Globus pallidus (tissue), 1 donor: ENCODE measurements at regions not wholly inside any gene's neighbourhood (a gene's known extent, or its start where the extent isn't known, plus 50 kb on each side); places are given as distances from the start of the nearest gene placed in this dataset.
A peak's percentile ranks its signal among the peaks of the same experiment; 100 is the strongest.
"Not testable (repeated sequence)": the region's sequence is repeated elsewhere in the genome, so short reads cannot be mapped to it uniquely, and the experiment has no call there.

Source experiments
- DNase-seq: peaks from one replicate; pipeline ENCODE4 v3.0.0-alpha.2; 2015; ENCODE audit warnings: low spot score

GRCh38 chr1:213531369-213532310 is 456.1 kb upstream of the PROX1 start:
- DNase-seq, result no peak

DNA sequence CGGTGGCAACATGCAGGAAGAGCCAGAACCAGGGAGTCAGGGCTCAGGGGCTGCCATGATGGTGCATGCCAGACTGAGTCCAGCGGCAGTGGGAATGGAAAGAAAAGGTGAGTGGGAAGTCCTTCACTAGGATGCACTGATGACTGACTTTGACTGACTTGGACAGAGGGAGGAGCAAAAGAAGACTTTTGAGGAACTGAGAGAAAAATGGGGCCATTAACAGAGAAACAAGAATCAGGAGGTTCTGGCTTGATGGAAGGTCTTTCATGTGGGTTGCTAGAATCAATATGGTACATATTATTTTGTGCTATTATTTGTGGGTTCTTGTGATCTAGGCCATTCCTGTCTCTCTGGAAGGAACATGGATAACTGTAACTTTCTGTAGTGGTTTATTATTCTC is 454.6 kb upstream of the PROX1 start:
- no peak for DNase-seq

- no peak for DNase-seq
These were observed 452.1 kb upstream of the PROX1 start for GRCh38 chr1:213535679-213536078.

DNA sequence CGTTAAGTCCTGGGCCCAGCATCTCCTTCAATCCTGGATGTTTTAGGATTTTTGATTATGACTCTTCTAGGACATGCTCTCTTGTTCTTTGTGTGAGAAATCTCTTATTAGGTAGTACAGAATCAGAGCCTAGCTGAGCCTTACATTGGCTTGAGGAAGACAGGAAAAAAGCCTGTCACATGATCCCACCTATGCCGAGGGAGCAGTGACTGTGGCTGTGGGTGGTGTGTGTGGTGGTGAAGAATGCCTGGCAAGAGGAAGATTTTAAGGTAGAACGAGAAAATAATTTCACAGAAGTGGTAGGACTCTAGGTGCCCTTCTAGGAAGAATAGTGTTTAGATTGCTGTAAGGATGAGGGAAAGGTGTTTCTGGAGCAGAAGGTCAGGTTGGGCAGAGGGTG is 449.5 kb upstream of the PROX1 start:
- DNase-seq, result no peak

- DNase-seq, result no peak
These were observed 448.3 kb upstream of the PROX1 start for GRCh38 chr1:213539464-213539863.

DNA sequence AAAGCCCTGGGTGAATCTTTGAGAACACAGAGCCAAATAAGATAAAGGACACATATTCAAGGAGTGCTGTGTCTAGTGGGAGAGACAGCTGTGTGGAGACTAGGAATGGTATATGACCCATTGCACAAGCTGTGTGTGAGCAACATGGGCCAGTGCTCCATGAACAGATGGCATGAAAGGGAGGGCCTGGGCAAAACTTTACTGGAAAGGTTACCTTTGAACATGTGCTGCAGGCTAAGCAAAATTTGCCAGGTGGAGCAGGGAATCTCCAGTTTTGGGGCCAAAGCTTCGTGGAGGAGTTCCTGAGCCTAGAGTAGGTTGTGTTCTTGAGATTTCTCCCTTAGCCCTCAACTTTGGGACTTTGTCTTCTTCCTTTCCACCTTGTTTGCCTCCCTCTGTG is 446.1 kb upstream of the PROX1 start:
- DNase-seq, result no peak

DNA sequence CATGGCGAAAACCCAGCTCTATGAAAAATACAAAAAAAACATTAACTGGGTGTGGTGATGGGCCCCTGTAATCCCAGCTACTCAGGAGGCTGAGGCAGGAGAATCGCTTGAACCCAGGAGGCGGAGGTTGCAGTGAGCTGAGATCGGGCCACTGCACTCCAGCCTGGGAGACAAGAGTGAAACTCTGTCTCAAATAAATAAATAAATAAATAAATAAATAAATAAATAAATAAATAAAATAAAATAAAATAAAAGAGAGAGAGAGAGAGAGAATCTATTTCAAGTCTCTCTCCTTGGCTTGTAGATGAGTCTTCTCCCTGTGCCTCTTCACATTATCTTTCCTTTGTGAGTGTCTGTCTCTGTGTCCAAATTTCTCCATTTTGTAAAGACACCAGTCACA is 442.6 kb upstream of the PROX1 start:
- not testable (repeated sequence) for DNase-seq

GRCh38 chr1:213549982-213550381 is 437.8 kb upstream of the PROX1 start:
- DNase-seq, result no peak

DNA sequence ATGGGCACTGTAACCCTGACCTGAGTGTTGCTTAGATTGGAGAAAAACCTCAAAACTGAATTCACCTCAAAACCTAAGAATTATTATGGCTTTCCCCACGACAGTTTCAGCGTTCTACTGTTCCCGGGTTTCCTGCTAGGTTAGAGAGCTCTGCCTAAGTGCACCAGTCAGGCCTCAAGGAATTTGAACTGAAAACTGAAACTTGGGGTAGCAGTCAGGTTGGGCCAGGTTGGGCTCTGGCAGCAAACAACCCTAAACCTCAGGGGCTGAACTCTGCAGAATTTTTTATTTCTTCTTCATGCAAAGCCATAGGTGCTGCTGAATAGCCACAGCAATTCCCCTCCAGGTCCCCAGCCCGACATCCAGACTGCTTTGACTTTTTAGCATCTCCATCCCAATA is 437.0 kb upstream of the PROX1 start:
- DNase-seq, result no peak

DNA sequence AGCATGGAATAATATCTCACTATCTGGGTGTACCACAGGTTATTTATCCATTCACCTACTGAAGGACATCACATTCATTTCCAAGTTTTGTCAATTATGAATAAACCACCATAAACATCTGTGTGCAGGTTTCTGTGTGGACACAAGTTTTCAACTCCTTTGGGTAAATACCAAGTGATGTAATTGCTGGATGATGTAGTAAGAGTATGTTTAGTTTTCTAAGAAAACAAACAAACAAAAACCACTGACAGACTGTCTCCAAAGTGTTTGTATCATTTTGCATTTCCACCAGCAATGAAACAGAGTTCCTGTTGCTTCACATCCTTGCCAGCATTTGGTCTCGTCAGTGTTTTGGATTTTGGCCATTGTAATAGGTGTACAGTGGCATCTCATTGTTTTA is 435.7 kb upstream of the PROX1 start:
- no peak for DNase-seq

- no peak for DNase-seq
These were observed 427.5 kb upstream of the PROX1 start for GRCh38 chr1:213560226-213560625.

- no peak for DNase-seq
These were observed 425.9 kb upstream of the PROX1 start for GRCh38 chr1:213561870-213562269.

DNA sequence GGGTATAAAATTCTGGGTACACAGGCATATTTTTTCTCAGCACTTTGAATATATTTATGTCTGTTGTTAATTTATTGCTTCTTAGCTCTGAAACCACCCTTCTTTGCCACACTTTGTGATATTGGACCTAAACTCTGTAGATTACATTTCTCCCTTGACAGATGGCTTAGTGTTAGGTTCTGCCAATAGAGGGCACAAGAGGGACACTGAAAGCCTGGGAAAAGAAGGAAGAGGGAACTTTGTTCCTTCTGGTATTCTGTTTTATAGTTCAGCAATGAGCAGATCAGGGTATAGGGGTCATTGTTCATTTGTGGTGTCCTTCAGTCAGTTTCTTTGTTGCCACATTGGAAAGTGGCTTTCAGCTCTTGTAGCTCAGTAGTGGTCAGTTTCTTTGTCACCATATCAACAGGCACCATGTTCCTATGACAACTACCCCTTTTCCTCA is 423.5 kb upstream of the PROX1 start:
- peak; percentile 5 for DNase-seq

- no peak for DNase-seq
These were observed 418.6 kb upstream of the PROX1 start for GRCh38 chr1:213568929-213569815.

- DNase-seq, result no peak
These were observed 418.0 kb upstream of the PROX1 start for GRCh38 chr1:213569816-213570150.

DNA sequence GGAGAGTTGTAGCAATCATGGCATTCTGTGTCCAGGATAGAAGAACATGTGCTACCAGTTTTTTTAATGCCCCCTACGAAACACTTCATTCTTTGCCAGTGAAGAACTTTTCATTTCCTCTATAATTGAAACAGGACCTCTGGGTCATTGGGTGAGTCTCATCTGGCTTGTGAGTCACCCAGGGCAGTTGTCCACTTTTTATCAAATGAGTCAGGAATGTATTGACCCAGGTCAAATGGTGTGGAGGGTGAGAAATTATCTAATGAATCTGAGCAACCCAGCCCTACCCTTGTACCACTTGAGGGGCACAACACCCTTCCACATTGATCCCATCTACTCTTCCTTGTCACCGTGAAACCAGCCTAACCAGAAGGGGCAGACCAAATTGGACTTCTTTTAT is 417.3 kb upstream of the PROX1 start:
- no peak for DNase-seq

DNA sequence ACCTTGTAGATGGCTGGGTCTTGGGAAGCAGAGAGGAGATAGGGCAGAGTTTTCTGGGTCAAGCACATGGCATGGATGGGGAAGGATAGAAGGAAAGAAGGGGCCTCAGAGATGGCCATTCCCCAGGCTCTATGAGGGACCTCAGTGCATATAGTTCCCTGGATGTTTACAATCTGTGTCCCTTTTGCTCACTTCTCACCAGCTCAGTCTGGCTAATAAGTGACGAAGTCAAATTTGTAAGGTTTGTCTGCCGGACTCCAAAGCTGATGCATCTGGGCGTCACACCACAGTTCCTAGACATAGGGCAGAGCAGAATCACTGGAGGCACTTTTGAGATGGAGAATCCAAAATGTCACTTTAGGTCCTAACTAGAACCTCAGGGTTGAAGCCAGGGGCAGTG is 416.4 kb upstream of the PROX1 start:
- no peak for DNase-seq

GRCh38 chr1:213571843-213572242 is 415.9 kb upstream of the PROX1 start:
- no peak for DNase-seq

DNA sequence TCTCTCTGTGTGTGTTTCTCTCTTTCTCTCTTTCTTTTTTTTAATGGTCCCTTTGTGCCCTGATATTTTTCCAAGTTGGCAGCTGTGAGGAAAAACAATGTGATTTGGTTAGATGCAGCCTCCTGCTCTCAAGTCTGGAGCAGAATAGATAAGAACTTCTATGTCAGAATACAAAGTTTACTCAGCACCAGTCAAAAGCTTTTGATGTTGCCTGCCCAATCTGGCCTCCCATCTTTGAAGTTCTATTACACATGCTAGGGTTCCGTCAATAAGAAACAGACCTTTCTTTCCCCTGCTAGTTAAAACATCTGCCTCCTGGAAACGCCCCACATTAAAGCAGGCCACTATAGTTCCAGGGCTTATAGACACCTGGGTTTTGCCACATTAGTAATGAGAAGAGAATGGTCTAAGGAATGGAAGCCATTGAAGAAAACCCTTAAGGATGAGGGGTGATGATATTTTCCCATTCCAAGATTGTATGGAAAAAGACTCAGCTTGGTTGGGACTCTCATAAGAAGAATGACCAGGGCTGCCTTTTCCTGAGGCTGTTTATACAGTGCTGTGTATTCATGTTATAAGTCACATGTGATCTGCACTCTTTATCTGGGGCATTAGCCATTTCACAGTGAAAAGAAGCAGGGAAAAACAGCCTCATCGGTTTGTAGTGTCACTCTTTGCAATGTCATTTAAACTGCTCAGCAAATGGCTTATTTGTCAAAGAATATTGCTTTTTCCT is 414.7 kb upstream of the PROX1 start:
- no peak for DNase-seq

GRCh38 chr1:213573648-213574009 is 414.1 kb upstream of the PROX1 start:
- DNase-seq, result no peak

- no peak for DNase-seq
These were observed 404.7 kb upstream of the PROX1 start for GRCh38 chr1:213582976-213583567.

GRCh38 chr1:213584272-213584671 is 403.5 kb upstream of the PROX1 start:
- no peak for DNase-seq
